ENCODE measurements at regions not wholly inside any gene's neighbourhood (a gene's known extent, or its start where the extent isn't known, plus 50 kb on each side); places are given as distances from the start of the nearest gene placed in this dataset.

DNA sequence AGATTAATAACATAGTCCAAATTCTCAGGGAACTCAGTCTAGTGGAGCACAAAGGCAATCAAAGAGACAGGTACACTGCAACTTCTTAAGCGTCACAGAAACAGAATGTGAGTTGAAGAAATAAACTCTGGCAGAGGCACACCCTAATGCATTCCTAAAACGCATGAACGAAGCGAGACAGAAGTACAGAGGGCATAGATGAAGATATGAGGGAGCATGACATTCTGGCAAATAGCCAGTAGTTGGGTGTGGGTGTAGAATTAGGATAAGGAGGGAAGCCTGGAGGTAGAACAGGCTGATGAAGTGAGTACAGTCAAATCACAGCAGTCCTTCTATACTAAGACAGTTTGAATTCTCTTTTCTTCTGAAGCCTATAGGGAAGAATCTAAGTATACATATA is 838.7 kb upstream of the API5 start:
- no peak overlapping the region for H3K4me3 ChIP-seq (ENCODE audit: low read depth, low read length)
- no peak for DNase-seq (ENCODE audit: low read depth)
- TF ChIP-seq, protein P1, sequence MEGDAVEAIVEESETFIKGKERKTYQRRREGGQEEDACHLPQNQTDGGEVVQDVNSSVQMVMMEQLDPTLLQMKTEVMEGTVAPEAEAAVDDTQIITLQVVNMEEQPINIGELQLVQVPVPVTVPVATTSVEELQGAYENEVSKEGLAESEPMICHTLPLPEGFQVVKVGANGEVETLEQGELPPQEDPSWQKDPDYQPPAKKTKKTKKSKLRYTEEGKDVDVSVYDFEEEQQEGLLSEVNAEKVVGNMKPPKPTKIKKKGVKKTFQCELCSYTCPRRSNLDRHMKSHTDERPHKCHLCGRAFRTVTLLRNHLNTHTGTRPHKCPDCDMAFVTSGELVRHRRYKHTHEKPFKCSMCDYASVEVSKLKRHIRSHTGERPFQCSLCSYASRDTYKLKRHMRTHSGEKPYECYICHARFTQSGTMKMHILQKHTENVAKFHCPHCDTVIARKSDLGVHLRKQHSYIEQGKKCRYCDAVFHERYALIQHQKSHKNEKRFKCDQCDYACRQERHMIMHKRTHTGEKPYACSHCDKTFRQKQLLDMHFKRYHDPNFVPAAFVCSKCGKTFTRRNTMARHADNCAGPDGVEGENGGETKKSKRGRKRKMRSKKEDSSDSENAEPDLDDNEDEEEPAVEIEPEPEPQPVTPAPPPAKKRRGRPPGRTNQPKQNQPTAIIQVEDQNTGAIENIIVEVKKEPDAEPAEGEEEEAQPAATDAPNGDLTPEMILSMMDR (conservative IDR thresholded peaks at IDR 0.05; ENCODE audit: low read depth, low read length): no peak

DNA sequence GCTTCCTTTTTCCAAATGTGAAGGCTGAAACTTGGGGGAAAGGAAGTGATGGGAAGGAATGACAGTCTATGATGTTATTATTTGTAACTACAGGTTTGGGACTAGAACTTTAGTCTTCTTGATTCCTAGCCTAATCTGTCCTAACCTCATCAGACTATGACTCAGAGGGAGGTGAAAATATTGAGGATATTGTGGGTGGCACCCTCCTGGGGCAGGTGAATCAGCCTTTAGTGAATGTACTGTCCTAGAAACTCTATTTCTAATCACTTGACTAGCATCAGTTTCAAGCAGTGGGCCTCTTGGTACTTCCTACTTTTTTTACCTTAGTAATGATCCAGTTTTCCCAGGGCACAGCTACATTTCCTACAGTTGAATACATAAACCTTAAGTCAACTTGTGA is 829.0 kb upstream of the API5 start:
- no peak for DNase-seq (ENCODE audit: low read depth)
- H3K4me3 ChIP-seq (ENCODE audit: low read depth, low read length): no peak overlapping the region
- TF ChIP-seq, protein P1 (conservative IDR thresholded peaks at IDR 0.05; ENCODE audit: low read depth, low read length): no peak

DNA sequence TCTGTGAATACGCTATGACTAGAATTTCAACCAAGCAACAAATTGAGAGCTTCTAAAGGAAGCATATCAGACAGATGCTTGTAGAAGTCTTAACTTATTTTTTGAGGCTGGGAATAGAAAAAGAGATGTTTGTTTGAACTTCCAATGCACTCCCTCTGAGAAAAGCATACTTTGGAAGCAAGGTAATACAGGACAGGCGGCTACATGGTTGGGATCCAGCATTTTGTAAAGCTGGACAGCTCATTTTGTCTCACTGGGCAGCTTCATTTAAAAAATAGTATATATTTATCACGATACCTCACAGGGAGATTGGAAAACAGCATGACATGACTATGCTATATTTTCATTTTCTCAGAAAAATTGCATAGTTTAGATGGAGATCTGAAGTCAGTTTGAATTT is 821.3 kb upstream of the API5 start:
- TF ChIP-seq, protein P1 (conservative IDR thresholded peaks at IDR 0.05; ENCODE audit: low read depth, low read length): no peak
- no peak overlapping the region for H3K4me3 ChIP-seq (ENCODE audit: low read depth, low read length)
- no peak for DNase-seq (ENCODE audit: low read depth)

DNA sequence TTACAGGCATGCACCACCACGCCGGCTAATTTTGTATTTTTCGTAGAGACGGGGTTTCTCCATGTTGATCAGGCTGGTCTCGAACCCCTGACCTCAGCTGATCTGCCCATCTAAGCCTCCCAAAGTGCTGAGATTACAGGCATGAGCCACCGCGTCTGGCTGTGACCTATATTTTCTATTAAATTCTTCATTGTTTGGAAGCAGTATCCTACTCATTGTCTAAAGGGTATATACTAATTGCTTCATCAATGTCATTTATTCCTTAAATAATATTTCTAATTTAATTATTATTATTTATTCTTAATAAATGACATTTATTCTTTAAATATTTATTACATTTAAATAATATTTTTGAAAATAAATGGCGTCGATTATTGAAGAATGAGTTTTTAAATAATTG is 817.3 kb upstream of the API5 start:
- H3K4me3 ChIP-seq (ENCODE audit: low read depth, low read length): no peak overlapping the region
- TF ChIP-seq, protein P1 (conservative IDR thresholded peaks at IDR 0.05; ENCODE audit: low read depth, low read length): no peak
- no peak for DNase-seq (ENCODE audit: low read depth)

DNA sequence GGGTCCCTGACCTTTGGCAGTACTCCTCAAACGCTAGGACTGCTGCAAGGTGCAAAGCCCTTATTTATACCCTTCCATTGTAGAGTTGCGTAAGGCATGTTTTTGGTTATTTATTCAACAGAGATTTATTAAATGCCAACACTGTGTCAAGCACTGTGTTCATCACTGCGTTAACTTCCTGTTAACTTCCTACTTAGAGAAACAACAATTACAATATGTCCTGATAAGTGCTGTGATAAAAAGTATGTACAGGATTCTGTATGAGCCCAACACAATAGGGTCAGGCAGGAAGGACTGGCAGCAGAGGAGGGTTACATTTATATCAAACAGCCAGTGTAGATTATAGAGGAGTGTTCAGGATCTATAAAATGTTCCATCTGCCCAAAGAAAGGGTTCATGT is 812.8 kb upstream of the API5 start:
- no peak overlapping the region for H3K4me3 ChIP-seq (ENCODE audit: low read depth, low read length)
- DNase-seq (ENCODE audit: low read depth): no peak
- TF ChIP-seq, protein P1 (conservative IDR thresholded peaks at IDR 0.05; ENCODE audit: low read depth, low read length): no peak

DNA sequence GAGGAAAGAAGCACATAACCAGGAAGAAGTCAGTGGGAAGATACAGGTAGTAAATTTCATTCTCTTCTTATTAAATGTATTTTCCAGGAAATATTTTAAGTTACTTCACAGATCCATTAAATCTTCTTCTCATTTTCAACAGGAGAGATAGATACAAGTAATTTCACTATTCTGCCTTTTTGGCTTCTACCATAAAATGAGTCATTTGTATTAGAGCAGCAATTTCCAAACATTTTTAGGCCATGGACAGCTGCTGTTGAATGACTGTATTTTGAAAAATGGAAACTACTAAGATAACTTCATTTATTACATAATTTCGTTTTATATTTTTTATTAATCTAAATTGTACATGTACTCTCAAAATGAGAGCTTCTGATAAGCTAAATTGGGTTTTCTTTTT is 809.6 kb upstream of the API5 start:
- DNase-seq (ENCODE audit: low read depth): no peak
- TF ChIP-seq, protein P1 (conservative IDR thresholded peaks at IDR 0.05; ENCODE audit: low read depth, low read length): no peak
- no peak overlapping the region for H3K4me3 ChIP-seq (ENCODE audit: low read depth, low read length)

DNA sequence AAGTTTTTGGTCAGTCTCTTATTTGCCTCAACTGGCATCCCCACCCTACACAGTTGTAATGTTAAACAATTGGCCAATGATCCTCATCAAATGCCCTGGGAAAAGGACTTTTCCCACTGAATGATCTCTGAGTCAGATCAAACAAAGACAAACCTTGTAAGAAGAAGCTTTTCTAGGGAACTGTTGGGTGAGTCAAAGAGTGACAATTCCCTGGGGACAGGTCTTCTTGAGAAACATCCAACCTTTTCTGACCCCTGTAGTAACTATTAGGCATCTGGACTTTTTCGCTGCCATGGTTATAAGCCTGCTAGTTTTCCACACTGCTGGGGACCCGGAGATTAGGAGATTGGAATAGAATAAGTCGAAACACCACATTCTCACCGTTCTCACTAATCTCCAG is 789.8 kb upstream of the API5 start:
- TF ChIP-seq, protein P1 (conservative IDR thresholded peaks at IDR 0.05; ENCODE audit: low read depth, low read length): no peak
- no peak for DNase-seq (ENCODE audit: low read depth)
- no peak overlapping the region for H3K4me3 ChIP-seq (ENCODE audit: low read depth, low read length)
